HEK293 (cell line): ENCODE measurements at regions not wholly inside any gene's neighbourhood (a gene's known extent, or its start where the extent isn't known, plus 50 kb on each side); places are given as distances from the start of the nearest gene placed in this dataset.

Experiments used
- CTCF ChIA-PET: fragments of 350-600 bp; formaldehyde crosslinking; extraction: SDS; loops from one replicate; lab custom pipeline; 2021; ENCODE audit warnings: antibody characterized with exemption; lab: Yijun Ruan, JAX
- POLR2A ChIA-PET: fragments of 300-600 bp; formaldehyde crosslinking; extraction: SDS; loops from one replicate; lab custom pipeline; 2020; ENCODE audit warnings: antibody characterized with exemption, inconsistent platforms; lab: Yijun Ruan, JAX
- H3K27ac ChIP-seq: fragments of 200-500 bp; sonication (Bioruptor generic); 2 replicates; pipeline ENCODE4 v1.5.1; 2014; ENCODE audit warnings: low read depth, low read length, control low read depth, inconsistent platforms; ENCODE audit errors: extremely low read depth
- H3K36me3 ChIP-seq, 2 experiments: fragments of 200-500 bp in 1 of 2; sonication (Bioruptor generic) in 1 of 2; 1 replicate in 1 of 2; 2 replicates in 1 of 2; pipeline ENCODE4 v1.5.1; 2014 to 2017; ENCODE audit warnings: inconsistent platforms in 2 of 2, low read length in 2 of 2; ENCODE audit not compliant: control insufficient read depth in 2 of 2, insufficient read depth in 1 of 2
- H3K4me1 ChIP-seq: fragments of 200-500 bp; sonication (Bioruptor generic); 2 replicates; pipeline ENCODE4 v1.5.1; 2014; ENCODE audit warnings: mild to moderate bottlenecking, low read length, inconsistent platforms; ENCODE audit not compliant: control insufficient read depth, insufficient read depth
- H3K4me3 ChIP-seq: 2 replicates; pipeline ENCODE4 v1.5.1; 2011; ENCODE audit warnings: low read depth, mild to moderate bottlenecking, control low read depth, low read length, moderate library complexity
- H3K9me3 ChIP-seq: fragments of 200-500 bp; sonication (Bioruptor generic); 2 replicates; pipeline ENCODE4 v1.5.1; 2014; ENCODE audit warnings: low read depth, low read length, inconsistent platforms; ENCODE audit not compliant: control insufficient read depth, insufficient read depth
- GLI4 ChIP-seq: fragments of 450-650 bp; formaldehyde crosslinking; IDR thresholded peaks from 2 replicates; pipeline ENCODE4 v1.5.1; 2016; ENCODE audit warnings: missing biosample characterization, missing genetic modification characterization
- PRDM1 ChIP-seq: fragments of 450-650 bp; formaldehyde crosslinking; IDR thresholded peaks from 2 replicates; pipeline ENCODE4; 2016; ENCODE audit warnings: missing biosample characterization, missing genetic modification characterization
- PRDM2 ChIP-seq: fragments of 450-650 bp; formaldehyde crosslinking; IDR thresholded peaks from 2 replicates; pipeline ENCODE4 v1.5.1; 2016; ENCODE audit warnings: missing biosample characterization, missing genetic modification characterization, borderline replicate concordance
- SALL2 ChIP-seq: fragments of 450-650 bp; formaldehyde crosslinking; IDR thresholded peaks from 2 replicates; pipeline ENCODE4 v1.5.0; 2017; ENCODE audit warnings: missing biosample characterization, mild to moderate bottlenecking, missing genetic modification characterization, borderline replicate concordance
- SP2 ChIP-seq: fragments of 450-650 bp; formaldehyde crosslinking; IDR thresholded peaks from 2 replicates; pipeline ENCODE4 v1.5.1; 2016; ENCODE audit warnings: missing biosample characterization, missing genetic modification characterization
- ZBTB1 ChIP-seq: fragments of 450-650 bp; formaldehyde crosslinking; IDR thresholded peaks from 2 replicates; pipeline ENCODE4 v1.5.1; 2016; ENCODE audit warnings: missing biosample characterization, missing genetic modification characterization
- ZFP69B ChIP-seq: fragments of 450-650 bp; formaldehyde crosslinking; IDR thresholded peaks from 2 replicates; pipeline ENCODE4 v1.5.1; 2016; ENCODE audit warnings: missing biosample characterization, missing genetic modification characterization
- ZNF239 ChIP-seq: fragments of 450-650 bp; formaldehyde crosslinking; IDR thresholded peaks from 2 replicates; pipeline ENCODE4 v1.5.1; 2016; ENCODE audit warnings: missing biosample characterization, missing genetic modification characterization
- ZNF280C ChIP-seq: fragments of 450-650 bp; formaldehyde crosslinking; IDR thresholded peaks from 2 replicates; pipeline ENCODE4 v1.5.1; 2016; ENCODE audit warnings: missing biosample characterization, missing genetic modification characterization
- ZNF311 ChIP-seq: fragments of 450-650 bp; formaldehyde crosslinking; IDR thresholded peaks from 2 replicates; pipeline ENCODE4 v1.5.1; 2017; ENCODE audit warnings: missing biosample characterization, missing genetic modification characterization, borderline replicate concordance
- ZNF354C ChIP-seq: fragments of 450-650 bp; formaldehyde crosslinking; IDR thresholded peaks from 2 replicates; pipeline ENCODE4 v1.5.1; 2016; ENCODE audit warnings: missing biosample characterization, missing genetic modification characterization, low read depth, borderline replicate concordance
- ZNF366 ChIP-seq: fragments of 450-650 bp; formaldehyde crosslinking; conservative IDR thresholded peaks from 2 replicates; pipeline ENCODE4 v1.5.1; 2016; ENCODE audit warnings: missing biosample characterization, missing genetic modification characterization
- ZNF473 ChIP-seq: fragments of 450-650 bp; formaldehyde crosslinking; IDR thresholded peaks from 2 replicates; pipeline ENCODE4 v1.5.1; 2017; ENCODE audit warnings: missing biosample characterization, missing genetic modification characterization
- ZNF555 ChIP-seq: fragments of 450-650 bp; formaldehyde crosslinking; conservative IDR thresholded peaks from 2 replicates; pipeline ENCODE4 v1.5.1; 2017; ENCODE audit warnings: missing biosample characterization, mild to moderate bottlenecking, missing genetic modification characterization, inconsistent platforms
- ZNF585B ChIP-seq: fragments of 450-650 bp; formaldehyde crosslinking; IDR thresholded peaks from 2 replicates; pipeline ENCODE4 v1.5.1; 2016; ENCODE audit warnings: missing biosample characterization, missing genetic modification characterization
- ZNF660 ChIP-seq: fragments of 450-650 bp; IDR thresholded peaks from 2 replicates; pipeline ENCODE4 v1.5.1; 2018; ENCODE audit warnings: missing biosample characterization, mild to moderate bottlenecking, missing genetic modification characterization
- ZNF664 ChIP-seq: fragments of 450-650 bp; formaldehyde crosslinking; IDR thresholded peaks from 2 replicates; pipeline ENCODE4 v1.5.1; 2016; ENCODE audit warnings: missing biosample characterization, missing genetic modification characterization
- ZNF785 ChIP-seq: fragments of 450-650 bp; formaldehyde crosslinking; IDR thresholded peaks from 2 replicates; pipeline ENCODE4 v1.5.1; 2016; ENCODE audit warnings: missing biosample characterization, missing genetic modification characterization
- ZNF792 ChIP-seq: fragments of 450-650 bp; formaldehyde crosslinking; IDR thresholded peaks from 2 replicates; pipeline ENCODE4 v1.5.1; 2016; ENCODE audit warnings: missing biosample characterization, missing genetic modification characterization
- TF ChIP-seq, protein P1 (sequence below): fragments of 450-650 bp; formaldehyde crosslinking; IDR thresholded peaks from 2 replicates; pipeline ENCODE4 v1.5.1; 2016; ENCODE audit warnings: missing biosample characterization, missing genetic modification characterization
- TF ChIP-seq, protein P2 (sequence below): fragments of 450-650 bp; formaldehyde crosslinking; IDR thresholded peaks from 2 replicates; pipeline ENCODE4 v1.5.1; 2016; ENCODE audit warnings: missing biosample characterization, missing genetic modification characterization, borderline replicate concordance
- TF ChIP-seq, protein P3 (sequence below): fragments of 450-650 bp; formaldehyde crosslinking; IDR thresholded peaks from 2 replicates; pipeline ENCODE4 v1.5.1; 2016; ENCODE audit warnings: missing biosample characterization, missing genetic modification characterization, low read depth

GRCh38 chr4:64581422-64581821 lies 172.2 kb upstream of the TECRL start (continued):
- no peak for TF ChIP-seq ZNF280C (tag by site-specific recombination)

DNA sequence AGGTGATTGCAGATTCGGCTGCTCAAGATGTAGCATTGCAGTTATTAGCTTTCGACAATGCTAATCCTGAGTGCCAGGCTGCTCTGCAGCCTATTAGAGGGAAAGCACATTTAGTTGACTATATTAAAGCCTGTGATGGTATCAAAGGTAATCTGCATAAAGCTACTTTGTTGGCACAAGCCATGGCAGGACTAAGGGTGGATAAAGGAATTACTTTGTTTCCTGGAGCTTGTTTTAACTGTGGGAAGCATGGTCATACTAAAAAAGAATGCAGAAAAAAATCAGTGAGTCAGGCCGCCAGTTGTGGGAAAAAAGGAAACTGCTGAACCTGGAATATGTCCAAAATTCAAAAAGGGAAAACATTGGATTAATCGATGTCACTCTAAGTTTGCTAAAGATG lies 154.9 kb upstream of the TECRL start:
- TF ChIP-seq, protein P1, sequence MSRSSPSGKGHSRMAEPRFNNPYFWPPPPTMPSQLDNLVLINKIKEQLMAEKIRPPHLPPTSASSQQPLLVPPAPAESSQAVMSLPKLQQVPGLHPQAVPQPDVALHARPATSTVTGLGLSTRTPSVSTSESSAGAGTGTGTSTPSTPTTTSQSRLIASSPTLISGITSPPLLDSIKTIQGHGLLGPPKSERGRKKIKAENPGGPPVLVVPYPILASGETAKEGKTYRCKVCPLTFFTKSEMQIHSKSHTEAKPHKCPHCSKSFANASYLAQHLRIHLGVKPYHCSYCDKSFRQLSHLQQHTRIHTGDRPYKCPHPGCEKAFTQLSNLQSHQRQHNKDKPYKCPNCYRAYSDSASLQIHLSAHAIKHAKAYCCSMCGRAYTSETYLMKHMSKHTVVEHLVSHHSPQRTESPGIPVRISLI (tag by site-specific recombination), result no peak
- TF ChIP-seq ZNF366 (tag by site-specific recombination) (no peak), ZNF555 (tag by site-specific recombination) (no peak), SALL2 (tag by site-specific recombination) (no peak), ZNF785 (tag by site-specific recombination) (no peak), ZNF792 (tag by site-specific recombination) (no peak), ZBTB1 (tag by site-specific recombination) (no peak), PRDM1 (tag by site-specific recombination) (no peak), ZNF311 (tag by site-specific recombination) (no peak), PRDM2 (tag by site-specific recombination) (no peak), ZNF660 (no peak)
- TF ChIP-seq, all 188 proteins: peak for 0
- CTCF ChIA-PET, result interaction anchor here (1.1 kb wide), 1 partner anchor 1645 kb away, joined by 4 read pairs; no protein-coding TSS in a partner anchor

DNA sequence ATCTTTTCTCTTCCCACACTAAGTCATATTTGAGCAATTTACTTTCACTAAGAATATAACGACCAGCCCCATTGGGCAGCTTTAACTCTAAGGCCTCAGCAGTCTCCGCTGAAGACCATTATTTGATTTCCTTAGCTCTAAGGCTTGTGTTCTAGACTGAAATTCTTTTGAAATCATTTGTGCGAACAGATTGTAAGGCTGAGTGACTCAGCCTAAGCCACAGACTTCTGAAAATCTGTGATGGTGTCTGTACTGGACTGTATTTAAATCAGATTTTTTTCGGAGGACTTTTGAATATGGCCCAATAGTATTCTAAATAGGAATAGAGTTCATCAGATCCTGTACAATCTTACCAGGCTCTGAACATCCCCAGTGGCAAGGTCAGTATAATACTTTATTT lies 150.3 kb upstream of the TECRL start:
- no peak overlapping the region for H3K27ac ChIP-seq
- no peaks in the 10 kb centered on the region for H3K9me3 ChIP-seq
- no peaks in the 10 kb centered on the region for H3K36me3 ChIP-seq
- ChIA-PET POLR2A (no interaction called here), CTCF (interaction anchor here (1.0 kb wide), 1 partner anchor 25 kb away, joined by 3 read pairs; no protein-coding TSS in a partner anchor)
- H3K4me3 ChIP-seq, result no peak overlapping the region
- H3K4me1 ChIP-seq, result no peaks in the 10 kb centered on the region
- TF ChIP-seq, protein P2, sequence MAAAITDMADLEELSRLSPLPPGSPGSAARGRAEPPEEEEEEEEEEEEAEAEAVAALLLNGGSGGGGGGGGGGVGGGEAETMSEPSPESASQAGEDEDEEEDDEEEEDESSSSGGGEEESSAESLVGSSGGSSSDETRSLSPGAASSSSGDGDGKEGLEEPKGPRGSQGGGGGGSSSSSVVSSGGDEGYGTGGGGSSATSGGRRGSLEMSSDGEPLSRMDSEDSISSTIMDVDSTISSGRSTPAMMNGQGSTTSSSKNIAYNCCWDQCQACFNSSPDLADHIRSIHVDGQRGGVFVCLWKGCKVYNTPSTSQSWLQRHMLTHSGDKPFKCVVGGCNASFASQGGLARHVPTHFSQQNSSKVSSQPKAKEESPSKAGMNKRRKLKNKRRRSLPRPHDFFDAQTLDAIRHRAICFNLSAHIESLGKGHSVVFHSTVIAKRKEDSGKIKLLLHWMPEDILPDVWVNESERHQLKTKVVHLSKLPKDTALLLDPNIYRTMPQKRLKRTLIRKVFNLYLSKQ (tag by site-specific recombination), result no peak
- TF ChIP-seq ZFP69B, result no peak
- TF ChIP-seq ZNF354C (tag by site-specific recombination), result no peak
- no peak for TF ChIP-seq ZNF585B (tag by site-specific recombination)
- TF ChIP-seq ZNF473 (tag by site-specific recombination), result no peak
- TF ChIP-seq ZNF664 (tag by site-specific recombination), result no peak
- TF ChIP-seq SP2 (tag by site-specific recombination), result no peak
- no peak for TF ChIP-seq GLI4 (tag by site-specific recombination)
- TF ChIP-seq, protein P3, sequence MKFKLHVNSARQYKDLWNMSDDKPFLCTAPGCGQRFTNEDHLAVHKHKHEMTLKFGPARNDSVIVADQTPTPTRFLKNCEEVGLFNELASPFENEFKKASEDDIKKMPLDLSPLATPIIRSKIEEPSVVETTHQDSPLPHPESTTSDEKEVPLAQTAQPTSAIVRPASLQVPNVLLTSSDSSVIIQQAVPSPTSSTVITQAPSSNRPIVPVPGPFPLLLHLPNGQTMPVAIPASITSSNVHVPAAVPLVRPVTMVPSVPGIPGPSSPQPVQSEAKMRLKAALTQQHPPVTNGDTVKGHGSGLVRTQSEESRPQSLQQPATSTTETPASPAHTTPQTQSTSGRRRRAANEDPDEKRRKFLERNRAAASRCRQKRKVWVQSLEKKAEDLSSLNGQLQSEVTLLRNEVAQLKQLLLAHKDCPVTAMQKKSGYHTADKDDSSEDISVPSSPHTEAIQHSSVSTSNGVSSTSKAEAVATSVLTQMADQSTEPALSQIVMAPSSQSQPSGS (tag by site-specific recombination), result no peak
- no peak for TF ChIP-seq ZNF239 (tag by site-specific recombination)

More for the DNA sequence above, 154.9 kb upstream of the TECRL start:
- Histone ChIP-seq H3K27ac (no peak overlapping the region), H3K36me3 (no peaks in the 10 kb centered on the region), H3K4me3 (no peak overlapping the region), H3K9me3 (no peaks in the 10 kb centered on the region), H3K4me1 (no peaks in the 10 kb centered on the region)
- POLR2A ChIA-PET, result no interaction called here
